Uterus (tissue), 2 donors: ENCODE measurements at regions not wholly inside any gene's neighbourhood (a gene's known extent, or its start where the extent isn't known, plus 50 kb on each side); places are given as distances from the start of the nearest gene placed in this dataset.

Source experiments
- CTCF ChIP-seq, 4 experiments: fragments of 200-600 bp in 2 of 4; fragments of 450-650 bp in 2 of 4; sonication (generic) in 2 of 4; IDR thresholded peaks; one replicate each; pipeline ENCODE4 v1.5.1; 2016 to 2019; ENCODE audit warnings: antibody characterized with exemption in 4 of 4, mild to moderate bottlenecking in 2 of 4, moderate library complexity in 1 of 4
- POLR2A ChIP-seq, 2 donors: fragments of 450-650 bp; IDR thresholded peaks; one replicate each; pipeline ENCODE4 v1.6.1; 2016; ENCODE audit warnings: antibody characterized with exemption in 2 of 2, mild to moderate bottlenecking in 1 of 2, moderate library complexity in 1 of 2

GRCh38 chr18:76263046-76264005, 231.7 kb downstream of the ZNF516 start:
- TF ChIP-seq CTCF (IDR thresholded peaks at IDR 0.05) (no peak), POLR2A (IDR thresholded peaks at IDR 0.05) (no peak)
